Ascending aorta (tissue), 2 donors: ENCODE measurements at regions not wholly inside any gene's neighbourhood (a gene's known extent, or its start where the extent isn't known, plus 50 kb on each side); places are given as distances from the start of the nearest gene placed in this dataset.
"Not testable (repeated sequence)": the region's sequence is repeated elsewhere in the genome, so short reads cannot be mapped to it uniquely, and the experiment has no call there.

Source experiments
- DNase-seq, 2 donors: peaks; one replicate each; pipeline ENCODE4 v3.0.0-alpha.2; 2019; ENCODE audit warnings: low spot score in 2 of 2
- H3K27ac ChIP-seq, 2 donors: fragments of 200-600 bp; sonication (generic); one replicate each; pipeline ENCODE4 v1.5.1; 2016 to 2017; ENCODE audit warnings: mild to moderate bottlenecking in 1 of 2
- H3K27me3 ChIP-seq: fragments of 200-600 bp; sonication (generic); one replicate; pipeline ENCODE4 v1.5.1; 2017
- H3K36me3 ChIP-seq, 2 donors: fragments of 200-600 bp; sonication (generic); one replicate each; pipeline ENCODE4 v1.5.1; 2016
- H3K4me1 ChIP-seq, 2 donors: fragments of 200-600 bp; sonication (generic); one replicate each; pipeline ENCODE4 v1.5.1; 2016 to 2017; ENCODE audit warnings: mild to moderate bottlenecking in 1 of 2
- H3K4me3 ChIP-seq, 2 donors: fragments of 200-600 bp; sonication (generic); one replicate each; pipeline ENCODE4 v1.5.1; 2016 to 2017; ENCODE audit warnings: mild to moderate bottlenecking in 1 of 2
- H3K9me3 ChIP-seq, 2 donors: fragments of 200-600 bp; sonication (generic); one replicate each; pipeline ENCODE4 v1.5.1; 2016
- intact Hi-C: fragments of 100-400 bp; cut with DNase I; formaldehyde crosslinking; loops from one replicate; pipeline ENCODE4 v1.15.1; 2023
- TF ChIP-seq, protein P1 (sequence below), 3 experiments: fragments of 200-600 bp in 2 of 3; fragments of 450-650 bp in 1 of 3; sonication (generic) in 2 of 3; IDR thresholded peaks; one replicate each; pipeline ENCODE4 v1.5.1; 2016 to 2019; ENCODE audit warnings: antibody characterized with exemption in 3 of 3, mild to moderate bottlenecking in 1 of 3, moderate library complexity in 1 of 3

DNA sequence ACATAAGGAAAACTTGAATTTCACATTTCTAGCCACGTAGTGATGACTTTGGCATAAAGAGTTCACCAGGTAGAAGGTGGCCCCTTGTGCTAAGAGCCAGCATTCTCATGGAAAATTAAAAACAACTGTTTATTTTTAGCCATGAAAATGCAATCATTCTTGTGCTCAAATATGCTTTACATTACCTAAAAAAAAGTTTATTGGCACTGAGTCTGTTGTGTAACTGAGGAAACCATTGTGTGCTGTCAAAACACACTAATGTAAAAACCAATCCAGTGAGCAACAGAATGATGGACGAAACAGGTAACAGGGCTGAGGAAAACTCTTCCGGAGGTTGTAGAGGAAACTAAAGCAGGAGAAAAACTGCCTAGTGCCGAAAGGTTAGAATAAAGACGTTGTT, 287.0 kb upstream of the TMC3 start:
- intact Hi-C loops: no loop called here
- no peak for DNase-seq
- no peak overlapping the region for H3K4me3 ChIP-seq
- H3K36me3 ChIP-seq: no peaks in the 10 kb centered on the region
- H3K4me1 ChIP-seq: no peaks in the 10 kb centered on the region
- no peaks in the 10 kb centered on the region for H3K27me3 ChIP-seq
- TF ChIP-seq, protein P1, sequence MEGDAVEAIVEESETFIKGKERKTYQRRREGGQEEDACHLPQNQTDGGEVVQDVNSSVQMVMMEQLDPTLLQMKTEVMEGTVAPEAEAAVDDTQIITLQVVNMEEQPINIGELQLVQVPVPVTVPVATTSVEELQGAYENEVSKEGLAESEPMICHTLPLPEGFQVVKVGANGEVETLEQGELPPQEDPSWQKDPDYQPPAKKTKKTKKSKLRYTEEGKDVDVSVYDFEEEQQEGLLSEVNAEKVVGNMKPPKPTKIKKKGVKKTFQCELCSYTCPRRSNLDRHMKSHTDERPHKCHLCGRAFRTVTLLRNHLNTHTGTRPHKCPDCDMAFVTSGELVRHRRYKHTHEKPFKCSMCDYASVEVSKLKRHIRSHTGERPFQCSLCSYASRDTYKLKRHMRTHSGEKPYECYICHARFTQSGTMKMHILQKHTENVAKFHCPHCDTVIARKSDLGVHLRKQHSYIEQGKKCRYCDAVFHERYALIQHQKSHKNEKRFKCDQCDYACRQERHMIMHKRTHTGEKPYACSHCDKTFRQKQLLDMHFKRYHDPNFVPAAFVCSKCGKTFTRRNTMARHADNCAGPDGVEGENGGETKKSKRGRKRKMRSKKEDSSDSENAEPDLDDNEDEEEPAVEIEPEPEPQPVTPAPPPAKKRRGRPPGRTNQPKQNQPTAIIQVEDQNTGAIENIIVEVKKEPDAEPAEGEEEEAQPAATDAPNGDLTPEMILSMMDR (IDR thresholded peaks at IDR 0.05): no peak
- H3K27ac ChIP-seq: no peak overlapping the region
- H3K9me3 ChIP-seq: no peaks in the 10 kb centered on the region

DNA sequence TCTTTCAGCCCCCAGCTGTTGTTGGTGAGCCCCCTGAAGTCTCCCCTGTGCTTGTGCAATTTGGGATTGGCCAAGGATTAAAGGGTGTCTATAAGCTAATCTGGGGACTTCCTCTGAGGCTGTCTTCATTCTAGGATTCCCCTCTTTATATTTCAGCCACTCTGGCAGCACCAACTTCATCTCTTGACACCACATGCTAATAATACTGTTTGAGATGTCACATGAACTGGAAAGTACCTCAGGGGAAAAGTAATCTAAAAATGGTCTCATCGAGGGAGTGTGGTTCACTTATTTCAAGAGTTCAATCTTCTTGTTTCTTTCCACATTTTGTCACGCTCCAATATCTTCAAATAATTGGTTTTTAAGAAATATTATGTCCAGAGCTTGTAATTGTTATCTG, 279.2 kb upstream of the TMC3 start:
- no peaks in the 10 kb centered on the region for H3K4me1 ChIP-seq
- intact Hi-C loops: no loop called here

DNA sequence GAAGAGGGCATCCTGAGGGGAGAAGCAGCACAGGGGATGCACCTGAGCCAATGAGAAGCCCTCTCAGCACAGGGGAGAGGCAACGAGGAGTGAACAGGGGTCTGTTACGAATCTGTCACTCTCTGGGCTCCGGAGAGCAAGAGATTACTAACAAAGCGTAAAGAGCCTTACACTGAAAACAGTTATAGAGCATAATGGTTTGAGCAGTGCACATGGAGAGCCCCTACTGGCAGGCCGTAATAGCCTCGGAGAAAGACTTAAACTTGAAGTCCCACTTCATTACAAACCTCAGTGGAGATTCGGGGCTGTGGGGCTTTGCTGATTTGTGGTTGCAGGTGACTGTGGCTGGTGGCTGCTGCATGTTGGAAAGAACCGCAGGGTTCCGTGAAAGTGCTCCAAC, 271.5 kb upstream of the TMC3 start:
- no peak overlapping the region for H3K4me3 ChIP-seq
- H3K27ac ChIP-seq: no peak overlapping the region
- intact Hi-C loops: no loop called here
- H3K27me3 ChIP-seq: no peaks in the 10 kb centered on the region
- no peaks in the 10 kb centered on the region for H3K4me1 ChIP-seq
- no peaks in the 10 kb centered on the region for H3K36me3 ChIP-seq
- no peak for DNase-seq
- TF ChIP-seq, protein P1 (IDR thresholded peaks at IDR 0.05): no peak
- H3K9me3 ChIP-seq: no peaks in the 10 kb centered on the region

More for the DNA sequence above, 279.2 kb upstream of the TMC3 start:
- Histone ChIP-seq H3K27me3 (no peaks in the 10 kb centered on the region), H3K36me3 (no peaks in the 10 kb centered on the region), H3K27ac (no peak overlapping the region), H3K4me3 (no peak overlapping the region), H3K9me3 (no peaks in the 10 kb centered on the region)
- TF ChIP-seq, protein P1 (IDR thresholded peaks at IDR 0.05): no peak
- no peak for DNase-seq

DNA sequence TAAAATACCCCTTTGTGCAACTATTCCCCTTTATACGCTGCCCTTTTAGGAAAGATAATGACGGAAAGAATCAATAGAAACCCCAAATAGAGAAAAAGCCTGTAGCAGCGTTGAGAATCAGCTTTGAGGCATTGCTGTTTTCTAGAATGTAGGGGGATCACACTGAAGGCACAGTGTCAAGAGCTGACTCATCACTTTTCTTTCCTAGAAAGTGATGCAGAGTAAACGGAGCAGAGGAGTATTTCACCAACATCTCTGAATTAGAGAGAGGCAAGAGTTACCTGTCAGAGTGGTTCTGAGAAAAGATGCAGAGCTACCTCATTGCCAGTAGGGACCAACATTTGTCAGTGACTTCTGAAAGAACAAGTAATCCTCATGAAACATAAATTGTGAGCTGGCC, 269.8 kb upstream of the TMC3 start:
- Histone ChIP-seq H3K4me3 (no peak overlapping the region), H3K9me3 (no peaks in the 10 kb centered on the region)

DNA sequence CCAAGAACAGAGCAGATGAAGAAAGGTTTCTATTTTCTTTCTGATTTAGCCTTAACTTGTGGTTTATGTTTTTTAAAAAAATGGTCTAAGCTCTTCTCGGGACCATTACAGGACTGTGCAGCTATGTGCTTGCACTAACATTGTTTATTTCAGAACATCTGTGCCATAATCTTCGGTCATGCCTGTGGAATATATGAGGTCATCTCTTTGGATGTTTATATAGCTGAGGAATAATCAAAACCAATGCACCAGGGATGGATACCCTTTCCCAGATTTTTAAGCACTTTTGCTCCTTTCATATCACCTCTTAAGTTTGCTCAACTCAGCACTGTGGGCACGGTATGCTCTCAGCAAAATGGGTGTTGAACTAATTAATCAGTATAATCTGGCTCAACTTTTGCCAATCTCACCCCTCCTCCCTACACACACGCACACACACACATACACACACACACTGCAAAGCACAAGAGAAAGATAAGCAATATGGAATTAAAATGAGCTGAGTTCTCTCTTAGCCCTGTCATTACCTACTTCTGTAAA, 268.5 kb upstream of the TMC3 start:
- Histone ChIP-seq H3K36me3 (no peaks in the 10 kb centered on the region), H3K9me3 (no peaks in the 10 kb centered on the region), H3K27ac (no peak overlapping the region), H3K4me3 (no peak overlapping the region), H3K4me1 (no peaks in the 10 kb centered on the region), H3K27me3 (no peaks in the 10 kb centered on the region)
- TF ChIP-seq, protein P1 (IDR thresholded peaks at IDR 0.05): no peak
- intact Hi-C loops: no loop called here
- DNase-seq: no peak

More for the DNA sequence above, 269.8 kb upstream of the TMC3 start:
- Histone ChIP-seq H3K4me1 (no peaks in the 10 kb centered on the region), H3K27me3 (no peaks in the 10 kb centered on the region), H3K27ac (no peak overlapping the region), H3K36me3 (no peaks in the 10 kb centered on the region)
- no peak for DNase-seq
- TF ChIP-seq, protein P1 (IDR thresholded peaks at IDR 0.05): no peak
- intact Hi-C loops: no loop called here

DNA sequence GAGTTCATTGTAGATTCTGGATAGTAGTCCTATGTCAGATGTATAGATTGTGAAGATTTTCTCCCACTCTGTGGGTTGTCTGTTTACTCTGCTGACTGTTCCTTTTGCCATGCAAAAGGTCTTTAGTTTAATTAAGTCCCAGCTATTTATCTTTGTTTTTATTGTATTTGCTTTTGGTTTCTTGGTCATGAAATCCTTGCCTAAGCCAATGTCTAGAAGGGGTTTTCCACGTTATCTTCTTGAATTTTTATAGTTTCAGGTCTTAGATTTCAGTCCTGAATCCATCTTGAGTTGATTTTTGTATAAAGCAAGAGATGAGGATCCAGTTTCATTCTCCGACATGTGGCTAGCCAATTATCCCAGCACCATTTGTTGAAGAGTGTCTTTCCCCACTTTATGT, 262.1 kb upstream of the TMC3 start:
- H3K27ac ChIP-seq, H3K4me3 ChIP-seq, intact Hi-C loops, H3K36me3 ChIP-seq, DNase-seq, H3K9me3 ChIP-seq, H3K27me3 ChIP-seq, H3K4me1 ChIP-seq: not testable (repeated sequence)
